ENCODE measurements at regions not wholly inside any gene's neighbourhood (a gene's known extent, or its start where the extent isn't known, plus 50 kb on each side); places are given as distances from the start of the nearest gene placed in this dataset.

DNA sequence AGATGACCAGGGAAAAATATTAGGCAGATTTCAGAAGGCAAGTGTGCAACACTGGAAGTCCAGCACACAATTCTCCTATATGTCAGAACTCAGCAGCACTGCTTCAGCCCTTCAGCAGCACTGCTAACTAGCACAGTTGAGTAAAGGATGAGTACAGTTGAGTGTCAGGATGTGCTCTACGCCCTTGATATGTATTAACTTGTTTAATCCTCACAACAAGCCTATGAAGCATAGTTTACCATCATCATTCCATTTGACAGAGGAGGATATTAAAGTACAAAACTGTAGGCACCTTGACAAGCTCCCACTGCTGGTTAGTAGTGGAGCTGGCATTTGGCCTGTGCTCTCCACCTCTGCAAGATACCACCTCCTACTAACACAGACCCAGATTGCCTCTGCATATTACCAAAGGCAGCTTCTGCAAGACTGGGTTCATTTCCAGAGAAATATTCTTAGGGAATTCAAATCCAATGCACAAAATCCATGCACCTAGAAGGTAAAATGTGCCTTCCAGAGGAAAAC lies 230.8 kb downstream of the ANAPC1 start:
- no peak for TF ChIP-seq CTCF (IDR thresholded peaks at IDR 0.05; ENCODE audit: low read depth, low read length)
- no peak for TF ChIP-seq POLR2A (IDR thresholded peaks at IDR 0.05; ENCODE audit: extremely low read depth, insufficient read length)
